K562 (cell line): ENCODE measurements at regions not wholly inside any gene's neighbourhood (a gene's known extent, or its start where the extent isn't known, plus 50 kb on each side); places are given as distances from the start of the nearest gene placed in this dataset.

Experiments used
- ATF1 ChIP-seq, 2 experiments: fragments of 450-650 bp in 1 of 2; IDR thresholded peaks; 2 replicates each; pipeline ENCODE4 v1.6.1; 2016; ENCODE audit warnings: missing compliant biosample characterization in 1 of 2, missing genetic modification characterization in 1 of 2
- CTCF ChIP-seq, 3 experiments: IDR thresholded peaks in 2 of 3; conservative IDR thresholded peaks in 1 of 3; 2 replicates each; pipeline ENCODE4 v1.5.1; 2011 to 2012; ENCODE audit warnings: low read length in 3 of 3, mild to moderate bottlenecking in 3 of 3, control low read depth in 2 of 3, improper control_type of control experiment in 1 of 3, inconsistent platforms in 1 of 3, low read depth in 1 of 3, mixed read lengths in 1 of 3, moderate library complexity in 1 of 3; ENCODE audit not compliant: insufficient read depth in 2 of 3
- EP300 ChIP-seq: IDR thresholded peaks from 2 replicates; pipeline ENCODE4 v1.6.1; 2012; ENCODE audit warnings: low read length, improper control_type of control experiment
- POLR2A ChIP-seq: fragments of 450-650 bp; conservative IDR thresholded peaks from 2 replicates; pipeline ENCODE4 v1.6.1; 2016
- POLR2AphosphoS5 ChIP-seq: IDR thresholded peaks from 2 replicates; pipeline ENCODE4 v1.6.1; 2011; ENCODE audit warnings: mild to moderate bottlenecking, low read depth, low read length, moderate library complexity; ENCODE audit not compliant: control insufficient read depth, insufficient read depth
- XRCC5 ChIP-seq: fragments of 200-400 bp; formaldehyde crosslinking; IDR thresholded peaks from 2 replicates; pipeline ENCODE4 v1.6.1; 2017; ENCODE audit warnings: low read depth, mild to moderate bottlenecking, low read length
- ZBTB40 ChIP-seq, 2 experiments: fragments of 450-650 bp in 1 of 2; sonication (generic) in 1 of 2; formaldehyde crosslinking in 1 of 2; IDR thresholded peaks; 2 replicates each; pipeline versions ENCODE4 v1.7.1 to v1.9.0; 2016 to 2022; ENCODE audit warnings: inconsistent platforms in 1 of 2, mild to moderate bottlenecking in 1 of 2, missing genetic modification reagents in 1 of 2
- ZNF274 ChIP-seq: IDR thresholded peaks from 2 replicates; pipeline ENCODE4 v1.6.1; 2011; ENCODE audit warnings: low read depth, mild to moderate bottlenecking, low read length, moderate library complexity, borderline replicate concordance

GRCh38 chr11:95588821-95589220 is 200.8 kb downstream of the FAM76B start:
- no peak for TF ChIP-seq ZBTB40 (IDR thresholded peaks at IDR 0.05)
- no peak for TF ChIP-seq ZBTB40 (CRISPR knock-in tag; IDR thresholded peaks at IDR 0.05)
- TF ChIP-seq XRCC5, result no peak
- TF ChIP-seq POLR2A, result no peak
- TF ChIP-seq EP300, result no peak
- TF ChIP-seq ZNF274, result no peak
- no peak for TF ChIP-seq CTCF (IDR thresholded peaks at IDR 0.05 in 2 of 3, conservative IDR thresholded peaks at IDR 0.05 in 1 of 3; ENCODE audit: insufficient read depth in 2 of 3, low read depth in 1 of 3, low read length in 3 of 3)
- TF ChIP-seq POLR2AphosphoS5, result no peak
- TF ChIP-seq ATF1 (CRISPR knock-in tag; IDR thresholded peaks at IDR 0.05), result no peak
- no peak for TF ChIP-seq ATF1 (tag; IDR thresholded peaks at IDR 0.05)
